ENCODE measurements at regions not wholly inside any gene's neighbourhood (a gene's known extent, or its start where the extent isn't known, plus 50 kb on each side); places are given as distances from the start of the nearest gene placed in this dataset.

GRCh38 chr2:7407001-7407400 lies 489.8 kb downstream of the RNF144A start:
- Histone ChIP-seq H3K9me3 (replicated peaks in 1 of 3) (no peaks in the 10 kb centered on the region), H3K36me3 (replicated peaks in 1 of 2) (no peaks in the 10 kb centered on the region), H3K27me3 (peaks cover 25% of the 10 kb centered on the region), H3K4me1 (replicated peaks in 1 of 2) (no peaks in the 10 kb centered on the region), H3K27ac (no peak overlapping the region), H3K4me3 (no peak overlapping the region)
- intact Hi-C loops (cut with DNase I), result no loop called here
- TF ChIP-seq POLR2A (IDR thresholded peaks at IDR 0.05) (no peak), CTCF (IDR thresholded peaks at IDR 0.05) (no peak)
- no peak for DNase-seq
- 79 to 84% (median 81%) methylated on average over 7 of the region's 7 CpGs for WGBS, 4 donors

GRCh38 chr2:7407906-7408680 lies 490.9 kb downstream of the RNF144A start:
- Histone ChIP-seq H3K27ac (no peak overlapping the region), H3K27me3 (peaks cover 25% of the 10 kb centered on the region), H3K4me1 (replicated peaks in 1 of 2) (no peaks in the 10 kb centered on the region), H3K36me3 (replicated peaks in 1 of 2) (no peaks in the 10 kb centered on the region), H3K4me3 (no peak overlapping the region), H3K9me3 (replicated peaks in 1 of 3) (no peaks in the 10 kb centered on the region)
- TF ChIP-seq POLR2A (IDR thresholded peaks at IDR 0.05) (no peak), CTCF (IDR thresholded peaks at IDR 0.05) (no peak)
- DNase-seq, result no peak
- intact Hi-C loops (cut with DNase I), result no loop called here
- 90 to 96% (median 92%) methylated on average over 6 of the region's 6 CpGs for WGBS, 4 donors

GRCh38 chr2:7411691-7412090 lies 494.5 kb downstream of the RNF144A start:
- H3K9me3 ChIP-seq (replicated peaks in 1 of 3), result peaks cover 0 to 8% (median 0%) of the 10 kb centered on the region in 3 donors
- intact Hi-C loops (cut with DNase I), result no loop called here
- no peak overlapping the region for H3K4me3 ChIP-seq
- H3K27me3 ChIP-seq, result peaks cover 13% of the 10 kb centered on the region
- TF ChIP-seq POLR2A (IDR thresholded peaks at IDR 0.05), result no peak
- no peak for TF ChIP-seq CTCF (IDR thresholded peaks at IDR 0.05)
- no peaks in the 10 kb centered on the region for H3K4me1 ChIP-seq (replicated peaks in 1 of 2)
- no peak overlapping the region for H3K27ac ChIP-seq
- H3K36me3 ChIP-seq (replicated peaks in 1 of 2), result no peaks in the 10 kb centered on the region
- no peak for DNase-seq

GRCh38 chr2:7417845-7418742 lies 500.9 kb downstream of the RNF144A start:
- H3K36me3 ChIP-seq (replicated peaks in 1 of 2), result no peaks in the 10 kb centered on the region
- no peak for DNase-seq
- TF ChIP-seq POLR2A (IDR thresholded peaks at IDR 0.05) (no peak), CTCF (IDR thresholded peaks at IDR 0.05) (no peak)
- H3K4me3 ChIP-seq, result no peak overlapping the region
- H3K27ac ChIP-seq, result no peak overlapping the region
- peaks cover 6% of the 10 kb centered on the region for H3K27me3 ChIP-seq
- intact Hi-C loops (cut with DNase I), result no loop called here
- H3K4me1 ChIP-seq (replicated peaks in 1 of 2), result no peaks in the 10 kb centered on the region
- peaks cover 0 to 8% (median 0%) of the 10 kb centered on the region in 3 donors for H3K9me3 ChIP-seq (replicated peaks in 1 of 3)
- WGBS, 4 donors, result 68 to 76% (median 71%) methylated on average over 2 of the region's 2 CpGs

All from adrenal gland (tissue), 9 donors.